Breast epithelium (tissue), 4 donors: ENCODE measurements at regions not wholly inside any gene's neighbourhood (a gene's known extent, or its start where the extent isn't known, plus 50 kb on each side); places are given as distances from the start of the nearest gene placed in this dataset.

Experiments used
- DNase-seq, 2 donors: peaks; one replicate each; pipeline ENCODE4 v3.0.0-alpha.2; 2019; ENCODE audit warnings: low spot score in 2 of 2
- H3K27ac ChIP-seq, 2 donors: fragments of 200-600 bp; sonication (generic) in 1 of 2; one replicate each; pipeline ENCODE4 v1.5.1; 2016 to 2019; ENCODE audit warnings: mild to moderate bottlenecking in 1 of 2
- H3K27me3 ChIP-seq, 2 donors: fragments of 200-600 bp; sonication (generic) in 1 of 2; one replicate each; pipeline versions ENCODE4 v1.5.1 to v1.6.0; 2017 to 2019; ENCODE audit warnings: control low read depth in 1 of 2, mild to moderate bottlenecking in 1 of 2
- H3K36me3 ChIP-seq: fragments of 200-600 bp; one replicate; pipeline ENCODE4 v1.5.1; 2019
- H3K4me1 ChIP-seq, 2 donors: fragments of 200-600 bp; sonication (generic); one replicate each; pipeline ENCODE4 v1.5.1; 2016 to 2019; ENCODE audit warnings: control low read depth in 1 of 2
- H3K4me3 ChIP-seq, 3 donors: fragments of 200-600 bp; sonication (generic); 1 replicate in 2 of 3; 2 replicates in 1 of 3; pipeline ENCODE4 v1.5.1; 2016 to 2019; ENCODE audit warnings: mild to moderate bottlenecking in 3 of 3, moderate library complexity in 2 of 3
- H3K9me3 ChIP-seq, 2 donors: fragments of 200-600 bp; sonication (generic) in 1 of 2; one replicate each; pipeline ENCODE4 v1.5.1; 2016 to 2019; ENCODE audit warnings: control low read depth in 1 of 2
- CTCF ChIP-seq, 3 donors: fragments of 450-650 bp; IDR thresholded peaks; one replicate each; pipeline ENCODE4 v1.5.1; 2016 to 2017; ENCODE audit warnings: antibody characterized with exemption in 3 of 3, mild to moderate bottlenecking in 3 of 3, moderate library complexity in 3 of 3
- POLR2A ChIP-seq: fragments of 450-650 bp; IDR thresholded peaks from one replicate; pipeline ENCODE4 v1.6.1; 2016; ENCODE audit warnings: antibody characterized with exemption, mild to moderate bottlenecking, moderate library complexity
- POLR2AphosphoS5 ChIP-seq, 3 donors: sonication (generic); formaldehyde crosslinking; IDR thresholded peaks; one replicate each; pipeline ENCODE4 v1.6.1; 2017; ENCODE audit warnings: antibody characterized with exemption in 3 of 3
- intact Hi-C: fragments of 100-400 bp; cut with DNase I; formaldehyde crosslinking; loops from one replicate; pipeline ENCODE4 v1.15.1; 2023; ENCODE audit warnings: low total_unique reads

GRCh38 chr4:14386196-14386595 lies 616.1 kb upstream of the CPEB2 start:
- Histone ChIP-seq H3K9me3 (no peaks in the 10 kb centered on the region), H3K27ac (no peak overlapping the region), H3K36me3 (no peaks in the 10 kb centered on the region), H3K4me3 (no peak overlapping the region), H3K4me1 (no peaks in the 10 kb centered on the region), H3K27me3 (no peaks in the 10 kb centered on the region)
- no peak for DNase-seq
- TF ChIP-seq CTCF (IDR thresholded peaks at IDR 0.05) (no peak), POLR2AphosphoS5 (IDR thresholded peaks at IDR 0.05) (no peak), POLR2A (no peak)
- intact Hi-C loops, result no loop called here

GRCh38 chr4:14387647-14388046 lies 614.6 kb upstream of the CPEB2 start:
- DNase-seq, result no peak
- Histone ChIP-seq H3K9me3 (no peaks in the 10 kb centered on the region), H3K4me1 (no peaks in the 10 kb centered on the region), H3K36me3 (no peaks in the 10 kb centered on the region), H3K27me3 (no peaks in the 10 kb centered on the region), H3K4me3 (no peak overlapping the region), H3K27ac (no peak overlapping the region)
- TF ChIP-seq CTCF (IDR thresholded peaks at IDR 0.05) (no peak), POLR2AphosphoS5 (IDR thresholded peaks at IDR 0.05) (no peak), POLR2A (no peak)
- intact Hi-C loops, result no loop called here

- H3K4me1 ChIP-seq, result no peaks in the 10 kb centered on the region
- no peaks in the 10 kb centered on the region for H3K36me3 ChIP-seq
- H3K27me3 ChIP-seq, result no peaks in the 10 kb centered on the region
- DNase-seq, result no peak
- H3K27ac ChIP-seq, result no peak overlapping the region
- no peaks in the 10 kb centered on the region for H3K9me3 ChIP-seq
- intact Hi-C loops, result loop anchor here (10.0 kb wide), 1 partner anchor 1028 kb away; no protein-coding TSS in a partner anchor
- TF ChIP-seq CTCF (IDR thresholded peaks at IDR 0.05) (no peak), POLR2A (no peak), POLR2AphosphoS5 (IDR thresholded peaks at IDR 0.05) (no peak)
- H3K4me3 ChIP-seq, result no peak overlapping the region
Observed at GRCh38 chr4:14392378-14392777, 609.9 kb upstream of the CPEB2 start.

- H3K36me3 ChIP-seq, result no peaks in the 10 kb centered on the region
- DNase-seq, result no peak
- no peaks in the 10 kb centered on the region for H3K4me1 ChIP-seq
- no peak overlapping the region for H3K27ac ChIP-seq
- no peak for TF ChIP-seq POLR2AphosphoS5 (IDR thresholded peaks at IDR 0.05)
- no peak for TF ChIP-seq POLR2A
- no peak for TF ChIP-seq CTCF (IDR thresholded peaks at IDR 0.05)
- H3K27me3 ChIP-seq, result no peaks in the 10 kb centered on the region
- intact Hi-C loops, result loop anchor here (10.0 kb wide), 1 partner anchor 1031 kb away; no protein-coding TSS in a partner anchor
- H3K9me3 ChIP-seq, result no peaks in the 10 kb centered on the region
- H3K4me3 ChIP-seq, result no peak overlapping the region
Observed at GRCh38 chr4:14396183-14396582, 606.1 kb upstream of the CPEB2 start.

- no peaks in the 10 kb centered on the region for H3K4me1 ChIP-seq
- TF ChIP-seq POLR2AphosphoS5 (IDR thresholded peaks at IDR 0.05), result no peak
- TF ChIP-seq POLR2A, result no peak
- TF ChIP-seq CTCF (IDR thresholded peaks at IDR 0.05), result no peak
- no peak for DNase-seq
- intact Hi-C loops, result loop anchor here (10.0 kb wide), 1 partner anchor 1035 kb away; no protein-coding TSS in a partner anchor
- H3K36me3 ChIP-seq, result no peaks in the 10 kb centered on the region
- H3K9me3 ChIP-seq, result no peaks in the 10 kb centered on the region
- no peaks in the 10 kb centered on the region for H3K27me3 ChIP-seq
- H3K4me3 ChIP-seq, result no peak overlapping the region
- no peak overlapping the region for H3K27ac ChIP-seq
Observed at GRCh38 chr4:14399848-14400247, 602.4 kb upstream of the CPEB2 start.
